H1 (cell line): ENCODE measurements at regions not wholly inside any gene's neighbourhood (a gene's known extent, or its start where the extent isn't known, plus 50 kb on each side); places are given as distances from the start of the nearest gene placed in this dataset.

Source experiments
- BACH1 ChIP-seq: IDR thresholded peaks from 2 replicates; pipeline ENCODE4 v1.6.1; 2012; ENCODE audit warnings: low read length, improper control_type of control experiment
- MAX ChIP-seq: IDR thresholded peaks from 2 replicates; pipeline ENCODE4 v1.6.1; 2012; ENCODE audit warnings: inconsistent platforms
- RXRA ChIP-seq: IDR thresholded peaks from 2 replicates; pipeline ENCODE4 v1.6.1; 2011; ENCODE audit warnings: low read depth, mild to moderate bottlenecking, low read length, moderate library complexity; ENCODE audit not compliant: insufficient read depth
- SP4 ChIP-seq: IDR thresholded peaks from 2 replicates; pipeline ENCODE4 v1.6.1; 2012; ENCODE audit warnings: low read length, inconsistent platforms
- TAF1 ChIP-seq: IDR thresholded peaks from 2 replicates; pipeline ENCODE4 v1.6.1; 2011; ENCODE audit warnings: mild to moderate bottlenecking, low read depth, low read length
- YY1 ChIP-seq: IDR thresholded peaks from 2 replicates; pipeline ENCODE4 v1.6.1; 2011; ENCODE audit warnings: low read depth, mild to moderate bottlenecking, low read length
- ZNF274 ChIP-seq: IDR thresholded peaks from 2 replicates; pipeline ENCODE4 v1.7.0; 2012; ENCODE audit warnings: low read length, borderline replicate concordance; ENCODE audit errors: extremely low read depth
- TF ChIP-seq, protein P1 (sequence below), 3 experiments: IDR thresholded peaks; 1 replicate in 2 of 3; 2 replicates in 1 of 3; pipeline versions ENCODE4 v1.5.1 to v1.6.1; 2011; ENCODE audit warnings: low read length in 3 of 3, mild to moderate bottlenecking in 3 of 3, inconsistent platforms in 2 of 3, low read depth in 1 of 3, moderate library complexity in 1 of 3; ENCODE audit not compliant: insufficient read depth in 1 of 3; ENCODE audit errors: control extremely low read depth in 1 of 3
- TF ChIP-seq, protein P2 (sequence below): IDR thresholded peaks from 2 replicates; pipeline ENCODE4 v1.6.1; 2012; ENCODE audit warnings: inconsistent platforms

DNA sequence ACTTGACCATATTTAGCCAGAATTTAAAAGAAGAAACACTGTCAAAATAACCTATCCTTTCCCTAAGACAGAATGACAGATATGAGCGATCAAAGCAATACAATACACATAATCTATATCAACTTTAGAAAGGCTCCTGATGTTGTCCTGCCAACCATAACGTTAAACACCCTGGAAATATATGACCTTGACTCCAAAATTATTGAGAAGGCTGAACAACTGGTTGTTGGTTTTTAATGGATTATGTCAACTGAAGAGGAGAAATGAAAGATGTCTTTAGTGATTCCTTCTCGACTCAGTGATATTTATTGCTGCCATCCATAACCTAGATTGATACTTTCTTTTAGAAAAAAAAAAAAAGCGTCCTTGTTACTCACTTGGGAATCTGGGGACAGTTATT is 957.2 kb downstream of the SLITRK1 start:
- TF ChIP-seq, protein P1, sequence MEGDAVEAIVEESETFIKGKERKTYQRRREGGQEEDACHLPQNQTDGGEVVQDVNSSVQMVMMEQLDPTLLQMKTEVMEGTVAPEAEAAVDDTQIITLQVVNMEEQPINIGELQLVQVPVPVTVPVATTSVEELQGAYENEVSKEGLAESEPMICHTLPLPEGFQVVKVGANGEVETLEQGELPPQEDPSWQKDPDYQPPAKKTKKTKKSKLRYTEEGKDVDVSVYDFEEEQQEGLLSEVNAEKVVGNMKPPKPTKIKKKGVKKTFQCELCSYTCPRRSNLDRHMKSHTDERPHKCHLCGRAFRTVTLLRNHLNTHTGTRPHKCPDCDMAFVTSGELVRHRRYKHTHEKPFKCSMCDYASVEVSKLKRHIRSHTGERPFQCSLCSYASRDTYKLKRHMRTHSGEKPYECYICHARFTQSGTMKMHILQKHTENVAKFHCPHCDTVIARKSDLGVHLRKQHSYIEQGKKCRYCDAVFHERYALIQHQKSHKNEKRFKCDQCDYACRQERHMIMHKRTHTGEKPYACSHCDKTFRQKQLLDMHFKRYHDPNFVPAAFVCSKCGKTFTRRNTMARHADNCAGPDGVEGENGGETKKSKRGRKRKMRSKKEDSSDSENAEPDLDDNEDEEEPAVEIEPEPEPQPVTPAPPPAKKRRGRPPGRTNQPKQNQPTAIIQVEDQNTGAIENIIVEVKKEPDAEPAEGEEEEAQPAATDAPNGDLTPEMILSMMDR (IDR thresholded peaks at IDR 0.05; ENCODE audit: control extremely low read depth in 1 of 3, insufficient read depth in 1 of 3, low read depth in 1 of 3, low read length in 3 of 3): no peak
- no peak for TF ChIP-seq YY1
- no peak for TF ChIP-seq MAX
- TF ChIP-seq, protein P2, sequence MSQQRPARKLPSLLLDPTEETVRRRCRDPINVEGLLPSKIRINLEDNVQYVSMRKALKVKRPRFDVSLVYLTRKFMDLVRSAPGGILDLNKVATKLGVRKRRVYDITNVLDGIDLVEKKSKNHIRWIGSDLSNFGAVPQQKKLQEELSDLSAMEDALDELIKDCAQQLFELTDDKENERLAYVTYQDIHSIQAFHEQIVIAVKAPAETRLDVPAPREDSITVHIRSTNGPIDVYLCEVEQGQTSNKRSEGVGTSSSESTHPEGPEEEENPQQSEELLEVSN: no peak
- no peak for TF ChIP-seq TAF1
- TF ChIP-seq ZNF274: no peak
- TF ChIP-seq BACH1: no peak
- no peak for TF ChIP-seq RXRA
- no peak for TF ChIP-seq SP4
